Kidney (tissue), 13 donors: ENCODE measurements at regions not wholly inside any gene's neighbourhood (a gene's known extent, or its start where the extent isn't known, plus 50 kb on each side); places are given as distances from the start of the nearest gene placed in this dataset.

ENCODE experiments used
- DNase-seq, 5 donors: peaks; one replicate each; pipeline ENCODE4 v3.0.0-alpha.2; 2013 to 2020
- FAIRE-seq: peaks from 2 replicates; lab custom pipeline; 2012; peaks lifted over from hg19 to GRCh38; lab: Jason Lieb, UNC
- H3K27ac ChIP-seq, 2 donors: one replicate each; pipeline ENCODE4 v1.7.0; 2013; ENCODE audit warnings: low read depth in 2 of 2, low read length in 2 of 2, inconsistent platforms in 1 of 2
- H3K27me3 ChIP-seq: one replicate; pipeline ENCODE4 v1.7.1; 2013; ENCODE audit warnings: low read length, inconsistent platforms; ENCODE audit not compliant: control insufficient read depth, insufficient read depth
- H3K36me3 ChIP-seq, 3 donors: one replicate each; pipeline versions ENCODE4 v1.7.0 to v1.7.1; 2013; ENCODE audit warnings: low read length in 3 of 3, control low read depth in 1 of 3, inconsistent platforms in 1 of 3; ENCODE audit not compliant: insufficient read depth in 3 of 3, control insufficient read depth in 2 of 3
- H3K4me1 ChIP-seq, 3 donors: one replicate each; pipeline versions ENCODE4 v1.7.0 to v1.7.1; 2013; ENCODE audit warnings: low read length in 3 of 3, inconsistent platforms in 1 of 3, low read depth in 1 of 3; ENCODE audit not compliant: control insufficient read depth in 2 of 3, insufficient read depth in 2 of 3
- H3K4me3 ChIP-seq, 3 donors: one replicate each; pipeline versions ENCODE4 v1.7.0 to v1.8.1; 2013; ENCODE audit warnings: low read length in 3 of 3, control low read depth in 1 of 3, inconsistent platforms in 1 of 3
- H3K9ac ChIP-seq, 3 donors: one replicate each; pipeline versions ENCODE4 v1.7.0 to v1.7.1; 2013; ENCODE audit warnings: low read length in 3 of 3, control low read depth in 1 of 3, inconsistent platforms in 1 of 3
- H3K9me3 ChIP-seq, 3 donors: one replicate each; pipeline versions ENCODE4 v1.7.0 to v1.7.1; 2013; ENCODE audit warnings: low read length in 3 of 3, control low read depth in 1 of 3, inconsistent platforms in 1 of 3; ENCODE audit not compliant: control insufficient read depth in 2 of 3, insufficient read depth in 1 of 3
- intact Hi-C: fragments of 100-400 bp; cut with DNase I; formaldehyde crosslinking; loops from one replicate; pipeline ENCODE4 v1.11.1; 2022
- TF ChIP-seq, protein P1 (sequence below): IDR thresholded peaks from 3 replicates; pipeline ENCODE4 v1.5.1; 2012; ENCODE audit warnings: mild to moderate bottlenecking, moderate library complexity, borderline replicate concordance; ENCODE audit not compliant: insufficient read depth; ENCODE audit errors: extremely low read depth
- donor health status: control.
- donor health status: control.
- donor health status: control.
- donor health status: control.
- donor health status: control.
- donor health status: DM: yes; HTN: yes; CAD: no.
- donor health status: Normal renal cell carcinoma (clear cell type).

DNA sequence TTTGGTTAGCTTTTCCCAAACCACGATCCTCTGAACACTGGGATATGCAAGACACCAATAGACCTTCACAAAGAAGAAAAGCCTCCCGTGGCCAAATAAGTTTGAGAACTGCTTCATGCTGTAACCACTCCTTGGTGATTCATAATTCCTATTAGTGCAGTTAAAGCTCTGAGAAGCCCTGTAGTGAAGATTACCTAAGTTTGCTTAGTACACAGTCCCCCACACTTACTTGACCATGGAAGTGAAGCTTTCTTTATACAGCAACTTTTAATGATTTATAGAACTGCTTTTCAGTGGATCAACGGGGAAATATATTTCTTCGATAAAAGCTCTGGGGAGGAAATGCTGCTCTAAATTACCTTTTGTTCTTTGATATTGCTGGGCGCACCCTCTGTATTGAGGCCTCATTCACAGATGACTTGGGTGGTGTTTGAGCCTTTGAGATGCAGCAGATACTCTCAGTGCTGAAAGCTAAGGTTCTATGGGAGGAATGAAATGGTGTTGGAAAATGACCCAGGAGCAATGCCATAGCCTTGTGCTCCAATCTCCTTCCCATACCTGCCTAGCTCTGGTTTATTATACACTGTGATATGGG lies 67.4 kb downstream of the CBLL2 start:
- Histone ChIP-seq H3K27me3 (no peaks in the 10 kb centered on the region), H3K4me1 (no peaks in the 10 kb centered on the region), H3K9ac (no peak overlapping the region), H3K27ac (no peak overlapping the region), H3K9me3 (no peaks in the 10 kb centered on the region), H3K36me3 (no peaks in the 10 kb centered on the region), H3K4me3 (no peak overlapping the region)
- TF ChIP-seq, protein P1, sequence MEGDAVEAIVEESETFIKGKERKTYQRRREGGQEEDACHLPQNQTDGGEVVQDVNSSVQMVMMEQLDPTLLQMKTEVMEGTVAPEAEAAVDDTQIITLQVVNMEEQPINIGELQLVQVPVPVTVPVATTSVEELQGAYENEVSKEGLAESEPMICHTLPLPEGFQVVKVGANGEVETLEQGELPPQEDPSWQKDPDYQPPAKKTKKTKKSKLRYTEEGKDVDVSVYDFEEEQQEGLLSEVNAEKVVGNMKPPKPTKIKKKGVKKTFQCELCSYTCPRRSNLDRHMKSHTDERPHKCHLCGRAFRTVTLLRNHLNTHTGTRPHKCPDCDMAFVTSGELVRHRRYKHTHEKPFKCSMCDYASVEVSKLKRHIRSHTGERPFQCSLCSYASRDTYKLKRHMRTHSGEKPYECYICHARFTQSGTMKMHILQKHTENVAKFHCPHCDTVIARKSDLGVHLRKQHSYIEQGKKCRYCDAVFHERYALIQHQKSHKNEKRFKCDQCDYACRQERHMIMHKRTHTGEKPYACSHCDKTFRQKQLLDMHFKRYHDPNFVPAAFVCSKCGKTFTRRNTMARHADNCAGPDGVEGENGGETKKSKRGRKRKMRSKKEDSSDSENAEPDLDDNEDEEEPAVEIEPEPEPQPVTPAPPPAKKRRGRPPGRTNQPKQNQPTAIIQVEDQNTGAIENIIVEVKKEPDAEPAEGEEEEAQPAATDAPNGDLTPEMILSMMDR, result no peak
- intact Hi-C loops, result no loop called here
- FAIRE-seq, result no peak
- DNase-seq, result no peak

DNA sequence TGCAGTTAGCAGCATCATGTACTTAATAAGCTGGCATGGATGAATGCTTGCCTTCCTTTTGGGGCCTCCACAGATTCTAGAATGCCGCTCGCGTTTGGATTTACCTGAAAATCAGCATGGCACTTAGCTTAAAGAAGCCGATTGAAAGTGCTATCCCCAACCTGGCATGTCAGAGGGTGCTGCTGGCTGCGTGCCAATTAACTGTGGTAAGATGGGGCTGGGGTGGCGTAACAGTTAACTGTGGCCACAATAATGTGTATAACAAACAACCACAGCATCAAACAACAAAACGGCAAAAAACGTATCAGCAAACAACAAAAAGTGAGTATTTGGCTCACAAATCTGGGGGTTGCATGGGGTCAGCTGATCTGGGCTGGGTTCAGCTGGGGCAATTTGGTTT lies 70.5 kb downstream of the CBLL2 start:
- no peaks in the 10 kb centered on the region for H3K27me3 ChIP-seq
- no peak overlapping the region for H3K9ac ChIP-seq
- H3K4me3 ChIP-seq, result no peak overlapping the region
- no peak overlapping the region for H3K27ac ChIP-seq
- TF ChIP-seq, protein P1, result no peak
- H3K9me3 ChIP-seq, result no peaks in the 10 kb centered on the region
- DNase-seq (no peak), FAIRE-seq (no peak)
- H3K4me1 ChIP-seq, result no peaks in the 10 kb centered on the region
- intact Hi-C loops, result no loop called here
- no peaks in the 10 kb centered on the region for H3K36me3 ChIP-seq

DNA sequence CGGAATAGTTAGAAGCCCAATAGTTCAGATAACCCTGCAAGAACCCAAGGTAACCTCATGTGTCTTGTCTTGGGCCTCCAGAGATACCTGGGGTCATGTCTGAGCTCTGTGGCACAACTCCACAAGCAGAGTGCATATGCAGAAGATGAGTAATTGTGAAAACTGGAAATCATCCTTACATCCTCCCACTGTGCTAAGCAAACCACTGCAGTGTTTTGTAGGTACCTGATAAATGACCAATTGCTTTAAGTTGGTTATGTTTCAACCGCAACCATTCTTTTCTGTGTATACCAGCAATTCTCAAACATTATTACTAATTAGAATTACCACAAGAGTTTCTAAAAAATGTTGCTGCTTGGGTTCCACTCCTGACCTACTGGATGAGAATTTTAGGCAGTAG lies 73.2 kb downstream of the CBLL2 start:
- FAIRE-seq, result no peak
- TF ChIP-seq, protein P1, result no peak

DNA sequence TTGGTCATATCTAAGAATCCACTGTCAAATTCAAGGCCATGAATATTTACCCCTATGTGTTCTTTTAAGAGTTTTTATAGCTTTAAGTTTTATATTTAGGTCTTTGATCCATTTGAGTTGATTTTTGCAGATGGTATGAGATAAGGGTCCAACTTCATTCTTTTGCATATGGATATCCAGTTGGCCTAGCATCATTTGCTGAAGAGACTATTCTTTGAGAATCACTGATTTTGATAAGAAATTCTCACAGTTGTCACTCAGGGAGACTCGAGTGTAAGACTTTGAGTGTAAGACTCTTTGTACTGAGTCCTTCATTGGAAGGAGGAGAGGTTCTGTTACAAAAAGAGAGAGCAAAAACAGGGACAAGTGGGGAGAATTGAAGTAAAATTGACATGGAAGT lies 74.8 kb downstream of the CBLL2 start:
- intact Hi-C loops, result no loop called here
- Histone ChIP-seq H3K36me3 (no peaks in the 10 kb centered on the region), H3K9me3 (no peaks in the 10 kb centered on the region), H3K27ac (no peak overlapping the region), H3K9ac (no peak overlapping the region), H3K4me3 (no peak overlapping the region), H3K4me1 (no peaks in the 10 kb centered on the region), H3K27me3 (no peaks in the 10 kb centered on the region)
- FAIRE-seq (no peak), DNase-seq (no peak)
- TF ChIP-seq, protein P1, result no peak

More for the DNA sequence above, 73.2 kb downstream of the CBLL2 start:
- intact Hi-C loops, result no loop called here
- no peaks in the 10 kb centered on the region for H3K36me3 ChIP-seq
- H3K27ac ChIP-seq, result no peak overlapping the region
- H3K9ac ChIP-seq, result no peak overlapping the region
- no peaks in the 10 kb centered on the region for H3K27me3 ChIP-seq
- no peaks in the 10 kb centered on the region for H3K9me3 ChIP-seq
- no peak overlapping the region for H3K4me3 ChIP-seq
- H3K4me1 ChIP-seq, result no peaks in the 10 kb centered on the region
- DNase-seq, result no peak
